ENCODE measurements at regions not wholly inside any gene's neighbourhood (a gene's known extent, or its start where the extent isn't known, plus 50 kb on each side); places are given as distances from the start of the nearest gene placed in this dataset.

- no peak for DNase-seq (ENCODE audit: low spot score)
These were observed 120.7 kb upstream of the MYL2 start for GRCh38 chr12:111041091-111041490.

- no peak for DNase-seq (ENCODE audit: low spot score)
These were observed 120.3 kb upstream of the MYL2 start for GRCh38 chr12:111040690-111041089.

GRCh38 chr12:111038941-111039340 is 118.6 kb upstream of the MYL2 start:
- no peak for DNase-seq (ENCODE audit: low spot score)

- no peak for DNase-seq (ENCODE audit: low spot score)
These were observed 117.7 kb upstream of the MYL2 start for GRCh38 chr12:111038077-111038476.

GRCh38 chr12:111037047-111037446 is 116.7 kb upstream of the MYL2 start:
- no peak for DNase-seq (ENCODE audit: low spot score)

GRCh38 chr12:111035578-111036301 is 115.4 kb upstream of the MYL2 start:
- no peak for DNase-seq (ENCODE audit: low spot score)

GRCh38 chr12:111034886-111035577 is 114.7 kb upstream of the MYL2 start:
- DNase-seq (ENCODE audit: low spot score): no peak

GRCh38 chr12:111034083-111034885 is 113.9 kb upstream of the MYL2 start, which contains the start of gene CUX2:
CUX2 (plus strand) TSS chr12:111034165.
- DNase-seq (ENCODE audit: low spot score): no peak

GRCh38 chr12:111033281-111034082 is 113.1 kb upstream of the MYL2 start:
- DNase-seq (ENCODE audit: low spot score): no peak

- no peak for DNase-seq (ENCODE audit: low spot score)
These were observed 112.2 kb upstream of the MYL2 start for GRCh38 chr12:111032591-111032919.

GRCh38 chr12:111031916-111032590 is 111.7 kb upstream of the MYL2 start:
- no peak for DNase-seq (ENCODE audit: low spot score)

GRCh38 chr12:111030800-111031199 is 110.4 kb upstream of the MYL2 start:
- no peak for DNase-seq (ENCODE audit: low spot score)

GRCh38 chr12:111029732-111030131 is 109.4 kb upstream of the MYL2 start:
- no peak for DNase-seq (ENCODE audit: low spot score)

- no peak for DNase-seq (ENCODE audit: low spot score)
These were observed 108.9 kb upstream of the MYL2 start for GRCh38 chr12:111029305-111029704.

- no peak for DNase-seq (ENCODE audit: low spot score)
These were observed 108.5 kb upstream of the MYL2 start for GRCh38 chr12:111028830-111029229.

- DNase-seq (ENCODE audit: low spot score): no peak
These were observed 107.1 kb upstream of the MYL2 start for GRCh38 chr12:111027431-111027830.

GRCh38 chr12:111025792-111026430 is 105.5 kb upstream of the MYL2 start:
- no peak for DNase-seq (ENCODE audit: low spot score)

- no peak for DNase-seq (ENCODE audit: low spot score)
These were observed 104.9 kb upstream of the MYL2 start for GRCh38 chr12:111025301-111025700.

- peak; percentile 45 for DNase-seq (ENCODE audit: low spot score)
These were observed 103.9 kb upstream of the MYL2 start for GRCh38 chr12:111024205-111024801.

- no peak for DNase-seq (ENCODE audit: low spot score)
These were observed 102.0 kb upstream of the MYL2 start for GRCh38 chr12:111022386-111022785.

Data from A172 (cell line).